ENCODE measurements at regions not wholly inside any gene's neighbourhood (a gene's known extent, or its start where the extent isn't known, plus 50 kb on each side); places are given as distances from the start of the nearest gene placed in this dataset.
"Not testable (repeated sequence)": the region's sequence is repeated elsewhere in the genome, so short reads cannot be mapped to it uniquely, and the experiment has no call there.

DNA sequence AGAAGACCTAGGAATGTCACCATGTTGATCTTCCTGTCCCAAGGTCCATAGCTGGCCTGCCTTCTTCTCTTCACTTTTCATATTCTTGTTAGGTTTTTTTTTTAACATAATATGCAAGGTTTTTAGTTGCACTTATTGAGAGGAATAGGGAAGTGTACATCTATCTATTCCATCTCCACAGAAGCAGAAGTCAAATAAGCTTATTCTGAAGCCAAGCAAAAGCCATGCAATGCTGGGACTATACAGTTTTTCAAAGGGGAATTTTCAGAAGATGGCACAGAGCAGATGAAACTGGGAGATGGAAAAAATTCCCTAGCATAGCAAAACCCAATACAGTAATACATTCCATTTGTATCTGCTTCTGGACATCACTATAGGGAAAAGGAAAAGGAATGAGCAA, 447.6 kb downstream of the GADD45G start:
- no peak for DNase-seq (ENCODE audit: low read depth in 2 of 2)

DNA sequence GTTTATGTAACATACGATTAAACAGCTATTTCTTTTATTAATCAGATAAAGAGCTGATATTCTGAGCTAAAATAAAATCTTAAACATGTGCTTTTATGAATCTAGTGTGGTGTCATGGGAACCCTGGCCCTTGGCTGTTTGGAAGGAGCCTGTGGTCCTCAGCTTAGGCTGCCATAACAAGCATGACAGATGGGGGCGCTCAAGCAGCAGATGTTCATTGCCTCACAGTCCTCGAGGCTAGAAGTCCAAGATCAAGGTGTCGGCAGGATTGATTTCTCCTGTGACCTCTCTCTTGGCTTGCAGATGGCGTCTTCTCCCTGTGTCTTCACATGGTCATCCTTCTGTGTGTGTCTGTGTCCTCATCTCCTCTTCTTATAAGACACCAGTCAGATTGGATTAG, 448.2 kb downstream of the GADD45G start:
- no peak for DNase-seq (ENCODE audit: low read depth in 2 of 2)

DNA sequence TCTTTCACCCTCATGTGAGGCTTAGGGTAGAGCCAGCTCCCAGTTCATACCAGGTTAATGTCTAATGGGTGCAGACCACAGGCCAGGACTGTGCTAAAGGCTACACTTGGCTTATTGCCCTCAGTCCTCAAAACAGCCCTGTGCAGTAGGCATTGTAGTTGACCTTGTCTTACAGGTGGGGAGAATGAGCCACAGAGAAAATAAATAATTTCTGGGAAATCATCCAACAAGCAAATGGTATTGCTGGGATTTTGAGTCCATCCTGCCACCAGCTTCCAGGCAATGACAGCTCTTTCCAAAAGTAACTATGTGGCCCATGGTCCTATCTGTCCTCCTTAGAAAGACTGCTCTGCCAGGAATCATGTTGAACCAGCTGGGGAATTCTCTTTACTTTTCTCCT, 450.0 kb downstream of the GADD45G start:
- DNase-seq (ENCODE audit: low read depth in 2 of 2) = no peak

DNA sequence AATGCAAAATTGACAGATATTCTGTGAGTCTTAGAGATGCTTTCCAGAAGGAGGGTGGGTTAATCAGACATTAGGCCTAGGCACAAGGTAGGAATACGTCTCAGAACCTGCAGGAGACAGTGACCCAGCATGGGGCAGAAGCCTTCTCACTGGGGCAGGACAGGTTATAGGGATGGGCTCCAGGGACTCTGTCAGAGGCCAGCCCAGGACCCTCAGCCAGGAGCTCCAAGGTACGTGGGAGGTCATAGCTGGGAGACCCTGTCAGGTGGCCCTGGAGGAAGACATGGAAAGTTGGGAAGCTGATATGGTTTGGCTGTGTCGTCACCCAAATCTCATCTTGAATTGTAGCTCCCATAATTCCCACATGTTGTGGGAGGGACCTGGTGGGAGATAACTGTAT, 450.4 kb downstream of the GADD45G start:
- DNase-seq (ENCODE audit: low read depth in 2 of 2) = no peak

DNA sequence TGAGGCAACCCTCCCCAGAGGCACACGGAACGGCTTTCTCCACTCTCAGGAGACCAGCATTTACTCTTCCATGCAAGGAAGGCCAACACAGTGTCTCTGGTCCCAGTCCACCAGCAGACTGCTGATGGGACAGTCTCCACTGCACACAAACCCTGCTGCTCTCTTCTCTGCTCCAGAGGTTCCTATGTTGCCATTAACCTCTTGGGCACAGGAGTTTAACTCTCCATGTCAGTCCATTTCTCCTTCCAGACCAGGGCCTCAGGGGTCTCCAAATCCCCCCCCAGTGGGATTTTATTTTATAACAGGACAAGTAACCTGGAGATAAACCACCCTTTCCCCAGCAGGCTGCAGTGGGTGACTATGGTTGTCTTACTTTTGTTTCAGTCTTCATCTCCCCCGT, 452.5 kb downstream of the GADD45G start:
- no peak for DNase-seq (ENCODE audit: low read depth in 2 of 2)

DNA sequence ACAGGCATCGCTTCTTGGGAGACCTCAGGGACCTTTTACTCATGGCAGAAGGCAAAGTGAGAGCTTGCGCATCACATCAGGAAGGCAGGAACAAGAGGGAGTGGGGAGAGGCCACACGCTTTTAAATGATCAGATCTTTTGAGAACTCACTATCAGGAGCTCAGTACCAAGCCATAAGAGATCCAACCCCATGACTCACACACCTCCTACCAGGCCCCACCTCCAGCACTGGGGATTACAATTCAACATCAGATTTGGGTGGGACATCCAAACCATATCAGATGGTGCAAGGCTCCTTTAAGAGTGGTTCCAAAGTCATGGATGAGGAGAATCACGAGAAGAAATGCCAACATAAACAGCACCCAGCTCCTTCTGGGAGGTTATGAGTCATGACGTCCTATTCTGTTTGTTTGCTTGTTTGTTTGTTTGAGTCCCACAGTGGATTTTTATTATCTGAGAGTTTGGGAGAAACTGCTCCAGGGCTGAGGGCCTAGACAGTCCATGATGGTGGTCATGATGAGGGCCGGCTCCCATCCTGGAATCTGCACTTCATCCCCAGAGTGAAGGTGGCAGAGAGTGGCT, 453.5 kb downstream of the GADD45G start:
- DNase-seq (ENCODE audit: low read depth in 2 of 2) = no peak

DNA sequence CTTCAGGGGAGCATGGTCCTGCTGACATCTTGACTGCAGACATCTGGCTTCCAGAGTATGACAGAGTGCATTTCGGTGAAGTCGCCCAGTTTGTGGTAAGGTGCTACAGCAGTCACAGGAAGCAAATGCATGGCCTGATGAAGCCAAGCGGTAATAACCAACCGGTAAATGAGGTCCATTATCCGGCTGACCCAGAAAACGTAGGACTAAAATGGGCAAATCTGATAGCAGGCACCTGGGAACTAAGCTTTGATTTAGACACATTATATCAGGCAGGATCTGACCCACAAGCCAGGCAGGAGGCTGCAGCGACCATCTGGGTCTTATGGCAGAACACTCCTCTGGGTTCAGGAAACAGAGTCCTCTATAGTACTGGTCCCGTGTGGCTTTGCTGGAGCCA, 454.6 kb downstream of the GADD45G start:
- no peak for DNase-seq (ENCODE audit: low read depth in 2 of 2)

DNA sequence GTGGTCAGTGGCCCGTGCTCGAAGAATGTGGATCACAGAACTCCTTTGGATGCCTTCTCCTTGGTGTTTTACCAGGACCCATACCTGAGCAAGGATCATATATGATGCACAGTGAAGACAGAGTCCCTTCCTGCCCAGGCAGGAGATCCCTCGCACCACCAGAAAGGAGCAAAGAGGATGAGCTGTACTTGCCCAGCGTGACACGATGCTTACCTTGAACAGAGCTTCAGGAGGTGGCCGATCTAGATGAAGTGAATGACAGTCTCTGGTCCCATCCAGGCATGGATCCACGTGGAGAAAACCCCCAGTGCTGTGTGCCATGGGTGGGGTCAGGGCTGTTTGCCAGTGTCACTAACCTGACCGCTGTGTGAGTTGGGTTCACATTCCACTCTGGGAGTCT, 455.4 kb downstream of the GADD45G start:
- no peak for DNase-seq (ENCODE audit: low read depth in 2 of 2)

DNA sequence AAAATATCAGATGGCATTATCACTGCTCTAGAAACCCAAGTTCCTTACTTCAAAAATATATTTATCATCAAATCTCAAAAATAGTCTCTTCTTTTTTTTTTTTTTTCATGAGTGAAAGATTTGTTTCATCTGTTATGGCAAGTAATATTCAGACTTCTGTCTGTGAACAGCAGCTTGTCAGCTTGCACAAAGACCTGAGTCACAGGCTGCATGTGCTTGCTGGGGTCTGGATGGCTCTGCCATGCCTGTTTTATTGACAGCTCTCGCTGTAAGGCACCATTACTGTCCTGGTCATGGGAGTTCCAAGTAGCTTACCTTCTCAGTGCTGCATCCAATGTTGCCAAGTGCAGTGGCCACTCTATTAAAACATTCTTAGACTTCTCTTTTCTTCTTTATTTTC, 456.4 kb downstream of the GADD45G start:
- no peak for DNase-seq (ENCODE audit: low read depth in 2 of 2)

DNA sequence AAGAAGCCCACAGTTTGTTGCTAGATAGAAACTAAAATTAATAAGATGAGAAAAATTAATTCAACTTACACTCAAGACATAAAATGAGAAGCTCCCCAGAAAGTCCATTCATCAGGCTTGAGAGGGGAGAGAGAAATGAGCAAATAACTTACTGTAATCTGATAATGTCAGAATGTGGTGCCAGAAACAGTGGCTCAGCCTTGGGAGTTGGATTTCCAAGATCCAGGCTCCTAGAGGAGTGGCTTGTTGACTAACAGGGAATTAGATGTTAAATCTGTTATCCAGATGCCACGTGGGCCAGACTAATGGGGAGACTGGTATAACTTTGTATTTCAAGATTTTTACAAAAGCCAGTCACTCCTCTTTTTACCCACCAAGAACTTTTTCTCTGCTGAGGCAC, 458.2 kb downstream of the GADD45G start:
- no peak for DNase-seq (ENCODE audit: low read depth in 2 of 2)

DNA sequence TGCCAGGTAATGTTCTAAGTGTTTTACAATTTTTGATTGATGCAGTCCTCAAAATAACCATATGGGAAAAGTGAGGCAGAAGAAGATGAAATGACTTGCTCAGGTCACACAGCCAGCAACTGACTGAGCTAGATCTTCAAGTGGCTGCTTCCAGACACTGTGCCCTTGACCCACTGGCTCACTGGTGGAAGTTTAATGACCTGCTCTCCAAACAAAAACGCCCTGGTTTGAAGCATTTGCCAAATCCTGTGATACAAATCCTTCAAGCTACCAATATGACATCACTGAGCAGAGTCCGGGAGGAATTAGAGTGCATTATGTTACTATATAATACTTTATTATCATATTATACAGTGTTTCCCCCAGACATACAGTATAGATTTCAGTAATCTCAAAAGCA, 459.4 kb downstream of the GADD45G start:
- DNase-seq (ENCODE audit: low read depth in 2 of 2) = no peak

DNA sequence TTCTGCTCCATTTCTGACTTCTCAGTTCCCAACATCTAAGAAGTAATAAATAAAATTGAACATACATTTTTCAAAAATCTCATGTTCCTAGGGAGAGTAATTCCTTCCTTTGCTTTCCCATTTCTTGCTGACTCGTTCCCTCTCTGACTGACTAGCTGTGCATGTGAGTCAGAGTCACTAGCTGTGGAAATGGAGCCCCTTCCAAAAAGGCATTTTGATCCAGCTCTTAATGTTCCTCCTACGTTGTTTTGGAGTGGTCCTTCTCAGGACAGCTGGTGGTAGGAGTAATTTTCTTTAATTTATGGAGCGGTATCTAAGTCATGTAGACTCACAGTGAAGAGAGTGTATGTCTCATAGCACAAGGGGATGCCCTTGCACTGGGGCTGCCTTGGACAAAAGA, 460.2 kb downstream of the GADD45G start:
- DNase-seq (ENCODE audit: low read depth in 2 of 2) = no peak

DNA sequence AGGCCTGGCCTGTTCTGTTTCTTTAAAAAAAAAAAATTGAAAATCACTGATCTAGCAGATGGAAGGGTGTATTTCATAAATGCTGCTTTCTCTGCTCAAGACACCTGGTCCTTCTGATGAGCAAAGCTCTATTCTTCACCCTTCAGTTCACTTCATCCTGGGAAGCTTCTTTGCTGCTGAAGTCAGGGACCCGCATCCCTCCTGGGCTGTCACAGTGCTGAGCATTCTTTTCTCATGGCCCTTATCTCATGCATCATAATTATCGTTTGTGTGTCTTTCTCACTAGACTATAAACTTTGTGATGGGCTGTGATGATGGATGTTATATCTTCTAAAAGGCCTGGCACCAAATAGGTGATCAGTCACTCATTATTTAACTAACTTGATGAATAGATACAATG, 461.0 kb downstream of the GADD45G start:
- no peak for DNase-seq (ENCODE audit: low read depth in 2 of 2)

DNA sequence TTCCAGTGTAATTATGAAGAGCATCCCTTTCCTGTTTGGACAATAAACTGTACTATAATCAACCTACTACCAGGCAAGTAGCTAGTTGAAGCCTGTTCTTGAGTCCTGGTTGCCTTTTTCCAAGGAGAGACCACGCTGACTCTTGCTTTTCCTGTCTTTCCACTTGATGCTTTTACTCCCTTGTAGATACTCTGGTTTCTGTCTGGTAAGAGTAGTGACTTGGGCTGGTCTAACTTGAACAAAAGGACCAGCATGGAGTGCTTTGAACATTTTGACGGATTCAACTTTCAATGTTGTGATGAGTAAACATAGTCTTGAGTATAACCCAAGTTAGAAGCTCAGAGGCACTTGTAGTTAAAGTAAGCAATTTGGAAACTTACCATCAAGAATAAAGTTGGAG, 464.3 kb downstream of the GADD45G start:
- no peak for DNase-seq (ENCODE audit: low read depth in 2 of 2)

DNA sequence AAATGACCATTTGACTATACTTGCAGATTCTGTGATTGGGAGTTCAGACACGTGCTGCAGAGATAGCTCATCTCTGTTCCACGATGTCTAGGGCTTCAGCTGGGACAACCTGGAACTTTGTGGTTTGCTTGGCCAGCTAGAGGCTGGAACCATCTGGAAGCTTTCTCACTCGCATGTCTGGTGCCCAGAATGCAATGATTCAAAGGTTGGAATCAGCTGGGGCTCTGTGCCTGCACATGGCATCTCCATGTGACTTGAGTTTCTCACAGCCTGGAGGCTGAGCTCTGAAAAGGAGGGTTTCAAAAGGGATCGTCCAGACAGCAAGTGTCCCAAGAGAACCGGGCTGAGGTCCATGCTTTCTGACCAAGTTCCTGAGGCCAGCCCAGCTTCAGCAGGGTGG, 465.2 kb downstream of the GADD45G start:
- DNase-seq (ENCODE audit: low read depth in 2 of 2) = no peak

DNA sequence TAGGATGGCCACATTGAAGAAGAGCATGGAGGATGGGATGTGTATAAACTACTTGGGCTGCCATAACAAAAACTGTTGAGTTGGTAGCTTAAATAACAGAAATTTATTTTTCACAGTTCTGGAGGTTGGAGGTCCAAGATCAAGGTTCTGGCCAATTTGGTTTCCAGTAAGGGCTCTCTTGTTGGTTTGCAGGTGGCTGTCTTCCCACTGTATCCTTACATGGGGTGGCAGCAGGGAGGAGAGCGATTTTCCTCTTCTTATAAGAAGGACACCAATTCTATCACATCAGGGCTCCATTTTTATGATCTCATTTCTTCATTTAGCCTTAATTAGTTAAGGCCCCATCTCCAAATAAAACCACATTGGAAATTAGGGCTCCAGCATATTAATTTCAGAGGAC, 465.7 kb downstream of the GADD45G start:
- DNase-seq (ENCODE audit: low read depth in 2 of 2) = no peak

DNA sequence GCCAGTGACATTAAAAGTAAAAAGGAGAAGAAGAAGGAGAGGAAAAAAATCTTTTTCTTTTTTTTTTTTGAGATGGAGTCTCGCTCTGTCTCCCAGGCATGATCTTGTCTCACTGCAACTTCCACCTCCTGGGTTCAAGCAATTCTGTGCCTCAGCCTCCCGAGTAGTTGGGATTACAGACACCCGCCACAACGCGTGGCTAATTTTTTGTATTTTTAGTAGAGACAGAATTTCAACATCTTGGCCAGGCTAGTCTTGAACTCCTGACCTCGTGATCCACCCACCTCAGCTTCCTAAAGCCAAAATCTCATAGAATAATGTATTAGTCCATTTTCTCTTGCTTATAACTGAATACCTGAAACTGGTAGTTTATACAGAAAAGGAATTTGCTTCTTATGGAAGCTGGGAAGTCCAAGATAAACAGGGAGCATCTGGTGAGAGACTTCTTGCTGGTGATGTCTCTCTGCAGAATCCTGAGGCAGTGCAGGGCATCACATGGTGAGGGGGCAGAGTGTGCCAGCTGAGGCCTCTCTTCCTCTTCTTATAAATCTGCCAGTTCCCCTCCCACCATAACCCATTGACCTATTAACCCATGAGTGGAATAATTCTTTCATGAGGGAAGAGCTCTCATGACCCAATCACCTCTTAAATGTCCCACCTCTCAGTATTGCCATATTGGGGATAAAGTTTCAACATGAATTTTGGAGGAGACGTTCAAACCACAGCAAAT, 466.3 kb downstream of the GADD45G start:
- no peak for DNase-seq (ENCODE audit: low read depth in 2 of 2)

DNA sequence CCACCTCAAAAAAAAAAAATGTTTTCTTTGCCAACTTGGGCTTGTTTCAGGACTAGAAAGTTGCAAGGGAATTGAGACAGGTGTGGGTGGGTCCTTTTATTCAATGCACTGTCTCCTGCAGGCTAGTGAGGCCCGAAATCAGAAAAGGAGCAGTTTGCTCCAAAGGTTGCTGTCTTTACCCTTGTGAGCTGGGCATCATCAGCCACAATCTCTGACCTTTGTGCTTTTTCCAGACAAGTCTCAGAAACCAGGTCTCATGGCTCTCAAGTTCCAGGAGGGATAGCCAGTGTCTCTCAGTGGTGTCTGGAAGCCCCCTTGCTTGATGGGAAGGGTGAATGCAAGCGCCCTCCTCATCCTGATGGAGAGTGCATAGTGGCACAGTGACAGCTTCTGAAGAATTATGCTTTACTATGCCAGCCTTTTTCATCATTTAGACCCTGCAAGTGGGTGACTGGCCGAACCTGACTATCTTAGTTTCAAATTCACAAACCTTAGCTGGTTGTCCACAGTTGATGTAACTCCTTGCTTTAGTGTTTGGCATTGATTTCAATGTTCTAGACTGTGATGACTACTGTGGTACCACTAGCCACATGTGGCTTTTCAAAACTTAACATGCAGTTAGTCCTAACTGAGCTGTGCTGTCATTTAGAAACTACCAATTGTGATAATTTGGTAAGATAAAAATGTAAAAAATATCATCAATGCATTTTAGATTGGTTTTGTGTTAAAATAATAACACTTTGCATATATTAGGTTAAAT, 468.6 kb downstream of the GADD45G start:
- DNase-seq (ENCODE audit: low read depth in 2 of 2) = no peak

DNA sequence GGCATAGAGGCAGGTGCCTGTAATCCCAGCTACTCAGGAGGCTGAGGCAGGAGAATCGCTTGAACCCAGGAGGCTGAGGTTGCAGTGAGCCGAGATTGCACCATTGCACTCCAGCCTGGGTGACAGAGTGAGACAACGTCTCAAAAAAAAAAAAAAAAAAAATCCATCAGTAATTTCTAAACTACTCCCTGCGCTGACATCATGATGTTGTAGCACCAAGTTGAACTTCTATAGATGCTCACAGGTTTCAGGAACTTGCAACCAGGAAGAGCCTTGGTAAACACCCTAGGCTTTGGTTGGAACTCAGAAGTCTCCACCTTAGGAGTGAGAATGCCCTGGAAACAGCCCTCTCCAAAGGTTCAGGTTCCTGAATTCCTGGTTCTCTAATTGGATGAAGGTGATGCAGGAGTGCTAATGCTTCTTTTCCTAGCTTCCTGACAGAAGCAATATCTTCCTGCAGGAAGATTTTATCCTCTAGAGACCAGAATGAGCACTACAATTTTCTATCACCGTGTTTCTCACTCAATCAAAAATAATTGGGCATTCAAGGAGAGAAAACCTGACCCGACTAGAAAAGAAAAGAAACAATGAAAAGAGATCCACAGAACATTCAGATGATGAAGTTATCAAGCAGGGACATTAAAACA, 469.6 kb downstream of the GADD45G start:
- no peak for DNase-seq (ENCODE audit: low read depth in 2 of 2)

DNA sequence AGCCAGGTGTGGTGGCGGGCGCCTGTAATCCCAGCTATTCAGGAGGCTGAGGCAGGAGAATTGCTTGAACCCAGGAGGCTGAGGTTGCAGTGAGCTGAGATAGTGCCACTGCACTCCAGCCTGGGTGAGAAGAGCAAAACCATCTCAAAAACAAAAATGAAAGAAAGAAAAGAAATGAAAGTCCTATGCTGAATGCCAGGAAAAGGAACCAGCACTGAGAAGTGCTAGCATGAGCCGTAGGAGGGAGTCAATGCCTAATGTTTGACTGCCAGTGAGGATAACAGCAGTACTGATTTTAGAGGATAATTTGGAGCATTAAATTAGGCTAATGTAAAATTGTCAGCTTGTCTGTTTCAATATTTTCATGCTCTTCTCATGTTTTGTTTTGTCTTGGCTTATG, 472.8 kb downstream of the GADD45G start:
- DNase-seq (ENCODE audit: low read depth in 2 of 2) = not testable (repeated sequence)

DNA sequence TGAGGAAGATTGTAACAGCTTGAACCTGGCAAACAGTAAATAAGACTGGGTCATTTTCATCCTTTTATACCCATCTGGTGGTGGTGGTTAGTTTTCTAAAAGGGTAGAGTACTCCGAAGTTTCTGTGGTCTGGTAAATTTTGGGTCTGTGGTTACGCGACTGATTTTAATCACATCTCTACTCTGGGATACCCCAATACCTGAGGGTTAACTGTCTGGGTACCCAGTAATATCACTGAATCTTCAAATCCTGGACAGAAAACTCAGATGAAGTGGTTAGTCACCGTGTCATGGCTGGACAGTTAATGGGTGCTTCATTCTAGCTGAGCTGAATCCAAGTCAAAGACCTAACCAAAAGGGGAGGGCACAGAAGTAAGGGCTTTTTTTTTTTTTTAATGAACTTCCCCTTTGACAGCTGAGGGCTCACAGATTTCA, 474.2 kb downstream of the GADD45G start:
- no peak for DNase-seq (ENCODE audit: low read depth in 2 of 2)

DNA sequence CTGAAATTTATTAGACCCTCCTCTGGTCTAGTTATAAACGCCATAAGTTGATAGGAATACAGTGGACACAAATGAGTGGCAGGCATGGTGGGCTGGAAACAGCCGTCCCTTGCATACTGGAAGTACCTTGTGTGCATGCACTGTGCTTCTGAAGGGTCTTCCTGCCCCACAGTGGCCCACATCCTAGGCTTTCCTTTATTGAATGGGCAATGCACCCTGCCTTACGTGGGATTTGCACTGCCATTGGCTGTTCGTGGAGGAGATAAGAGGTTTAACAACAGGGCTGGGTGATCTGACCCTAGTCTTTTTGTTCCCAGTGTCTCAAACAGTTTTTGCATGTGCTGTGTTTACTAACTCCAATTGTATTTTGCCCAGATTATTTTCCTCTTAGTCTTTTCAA, 480.8 kb downstream of the GADD45G start:
- DNase-seq (ENCODE audit: low read depth in 2 of 2) = no peak

DNA sequence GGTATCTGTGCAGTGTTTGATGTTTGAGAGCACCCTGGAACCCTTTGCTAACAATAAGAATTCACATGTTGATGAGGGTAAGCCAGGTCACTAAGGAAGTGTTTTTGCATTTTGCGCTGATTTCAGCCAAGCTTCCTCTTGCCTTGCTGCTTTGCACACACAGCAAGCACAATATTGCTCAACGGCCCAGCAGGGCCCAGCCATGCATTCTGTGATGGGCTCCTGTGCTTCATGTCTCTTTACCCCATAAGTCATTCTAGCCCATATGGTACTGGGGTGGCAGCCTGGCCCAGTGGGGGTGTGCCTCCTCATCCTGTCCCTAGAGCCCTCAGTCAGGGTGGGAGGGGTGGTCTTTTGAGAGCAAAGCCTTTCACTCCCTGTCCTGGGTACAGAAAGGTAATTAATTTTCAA, 481.3 kb downstream of the GADD45G start:
- DNase-seq (ENCODE audit: low read depth in 2 of 2) = no peak

Measured in stimulated activated CD4-positive, alpha-beta T cell treated with anti-CD3 and anti-CD28 coated beads, Interleukin-1b, Interleukin-23, amount 100 ng/mL, for 1 hour (primary cell).